Thymus (tissue), 11 donors: ENCODE measurements at regions not wholly inside any gene's neighbourhood (a gene's known extent, or its start where the extent isn't known, plus 50 kb on each side); places are given as distances from the start of the nearest gene placed in this dataset.

ENCODE experiments used
- DNase-seq, 9 donors: peaks; one replicate each; pipeline ENCODE4 v3.0.0-alpha.2; 2013; ENCODE audit warnings: low spot score in 9 of 9, low read depth in 6 of 9, missing footprints in 1 of 9
- H3K27ac ChIP-seq, 2 donors: one replicate each; pipeline ENCODE4 v1.5.1; 2013; ENCODE audit warnings: control low read depth in 1 of 2, low read depth in 1 of 2, low read length in 1 of 2, mild to moderate bottlenecking in 1 of 2, moderate library complexity in 1 of 2
- H3K27me3 ChIP-seq, 2 donors: one replicate each; pipeline ENCODE4 v1.5.1; 2013; ENCODE audit warnings: low read length in 1 of 2; ENCODE audit not compliant: control insufficient read depth in 2 of 2, insufficient read depth in 1 of 2
- H3K36me3 ChIP-seq, 2 donors: one replicate each; pipeline ENCODE4 v1.5.1; 2013; ENCODE audit warnings: low read length in 1 of 2, mild to moderate bottlenecking in 1 of 2, moderate library complexity in 1 of 2; ENCODE audit not compliant: control insufficient read depth in 2 of 2, insufficient read depth in 2 of 2
- H3K4me1 ChIP-seq, 2 donors: one replicate each; pipeline ENCODE4 v1.5.1; 2013; ENCODE audit warnings: low read length in 2 of 2; ENCODE audit not compliant: control insufficient read depth in 2 of 2, insufficient read depth in 2 of 2
- H3K4me3 ChIP-seq, 2 donors: one replicate each; pipeline ENCODE4 v1.5.1; 2013; ENCODE audit warnings: low read length in 2 of 2, control low read depth in 1 of 2, mild to moderate bottlenecking in 1 of 2
- H3K9me3 ChIP-seq, 2 donors: one replicate each; pipeline ENCODE4 v1.5.1; 2013; ENCODE audit warnings: low read length in 1 of 2, mild to moderate bottlenecking in 1 of 2; ENCODE audit not compliant: control insufficient read depth in 2 of 2, insufficient read depth in 1 of 2
- WGBS: extraction: QIAGEN DNeasy Blood & Tissue Kit; methylation state at CpG from one replicate; pipeline ENCODE4 v1.1.7; 2013; 5-methylcytosine and 5-hydroxymethylcytosine counted together
- donor health status: healthy.

GRCh38 chr5:19044931-19045695, 942.9 kb downstream of the CDH18 start:
- Histone ChIP-seq H3K27me3 (no peaks in the 10 kb centered on the region), H3K36me3 (no peaks in the 10 kb centered on the region), H3K9me3 (peaks cover 0 to 12% of the 10 kb centered on the region in 2 donors), H3K4me3 (no peak overlapping the region), H3K4me1 (no peaks in the 10 kb centered on the region), H3K27ac (no peak overlapping the region)
- WGBS = 84% methylated on average over 7 of the region's 7 CpGs
- no peak for DNase-seq

DNA sequence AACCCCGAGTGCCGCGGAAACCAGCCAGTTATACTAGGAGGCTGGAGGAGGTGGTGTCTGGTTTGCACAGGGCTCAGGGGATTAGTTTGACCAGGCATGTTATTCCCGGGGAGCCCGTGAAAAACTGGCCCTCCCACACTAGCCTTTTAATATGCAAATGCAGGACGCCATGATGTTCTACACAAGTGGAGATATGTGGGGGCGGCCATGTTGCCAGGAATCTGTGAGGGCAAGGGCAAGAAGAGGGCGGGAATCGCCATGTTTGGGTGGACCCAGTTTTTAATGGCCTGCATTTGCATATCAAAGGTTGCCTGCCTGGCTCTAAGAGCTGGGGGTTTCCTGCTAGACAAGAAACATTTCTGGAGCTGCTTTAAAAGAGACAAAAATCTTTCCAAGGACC, 940.7 kb downstream of the CDH18 start:
- no peak for DNase-seq
- H3K36me3 ChIP-seq = no peaks in the 10 kb centered on the region
- H3K27ac ChIP-seq = no peak overlapping the region
- 96% methylated on average over 9 of the region's 9 CpGs for WGBS
- H3K4me1 ChIP-seq = no peaks in the 10 kb centered on the region
- no peak overlapping the region for H3K4me3 ChIP-seq
- H3K27me3 ChIP-seq = no peaks in the 10 kb centered on the region
- peaks cover 0 to 12% of the 10 kb centered on the region in 2 donors for H3K9me3 ChIP-seq

- 74% methylated on average over 3 of the region's 3 CpGs for WGBS
- DNase-seq = no peak
- Histone ChIP-seq H3K36me3 (no peaks in the 10 kb centered on the region), H3K27ac (no peak overlapping the region), H3K4me1 (no peaks in the 10 kb centered on the region), H3K9me3 (peaks cover 0 to 12% of the 10 kb centered on the region in 2 donors), H3K4me3 (no peak overlapping the region), H3K27me3 (no peaks in the 10 kb centered on the region)
Observed at GRCh38 chr5:19048726-19049125, 939.3 kb downstream of the CDH18 start.

DNA sequence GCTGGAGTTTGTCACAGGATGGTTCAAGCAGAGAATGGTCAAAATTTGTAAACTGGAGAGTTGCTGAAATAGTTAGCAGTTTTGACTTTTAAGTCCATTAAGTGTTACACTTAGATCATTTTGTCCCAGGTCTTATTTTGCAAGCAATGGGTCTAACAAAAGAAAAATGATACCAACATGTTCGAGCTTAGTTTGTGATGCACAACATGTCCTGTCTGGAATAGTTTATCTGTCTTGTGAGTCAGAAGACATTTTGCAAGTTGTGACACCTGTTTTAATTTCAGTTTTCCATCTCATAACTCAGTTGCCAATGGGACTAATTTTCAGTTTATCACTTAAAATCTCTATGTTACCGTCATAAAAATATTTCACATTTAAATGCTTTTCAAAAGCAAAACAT, 929.8 kb downstream of the CDH18 start:
- Histone ChIP-seq H3K4me1 (no peaks in the 10 kb centered on the region), H3K9me3 (peaks cover 0 to 8% of the 10 kb centered on the region in 2 donors), H3K36me3 (no peaks in the 10 kb centered on the region), H3K4me3 (no peak overlapping the region), H3K27ac (no peak overlapping the region), H3K27me3 (no peaks in the 10 kb centered on the region)
- DNase-seq = no peak
- 94% methylated on average over 2 of the region's 2 CpGs for WGBS

DNA sequence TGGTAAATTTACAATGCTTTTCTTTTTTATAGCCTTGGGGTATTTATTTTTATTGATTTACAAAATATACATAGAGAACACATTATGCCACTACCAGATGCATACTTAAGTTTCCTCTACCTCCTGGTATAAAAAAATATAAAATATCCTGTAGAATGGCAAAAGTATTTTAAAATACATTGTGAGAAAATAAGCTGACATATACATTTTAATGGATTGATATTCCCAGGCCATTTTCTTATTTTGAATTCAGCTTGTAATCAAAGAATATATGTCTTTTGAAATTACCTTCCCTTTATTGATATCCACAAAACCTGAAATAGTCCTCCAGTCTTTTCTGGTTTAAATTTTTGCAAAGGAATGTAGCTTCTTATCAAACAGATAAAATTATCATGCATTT, 923.9 kb downstream of the CDH18 start:
- peaks cover 0 to 3% of the 10 kb centered on the region in 2 donors for H3K9me3 ChIP-seq
- H3K4me3 ChIP-seq = no peak overlapping the region
- H3K27me3 ChIP-seq = no peaks in the 10 kb centered on the region
- DNase-seq = no peak
- H3K36me3 ChIP-seq = no peaks in the 10 kb centered on the region
- H3K4me1 ChIP-seq = no peaks in the 10 kb centered on the region
- H3K27ac ChIP-seq = no peak overlapping the region

DNA sequence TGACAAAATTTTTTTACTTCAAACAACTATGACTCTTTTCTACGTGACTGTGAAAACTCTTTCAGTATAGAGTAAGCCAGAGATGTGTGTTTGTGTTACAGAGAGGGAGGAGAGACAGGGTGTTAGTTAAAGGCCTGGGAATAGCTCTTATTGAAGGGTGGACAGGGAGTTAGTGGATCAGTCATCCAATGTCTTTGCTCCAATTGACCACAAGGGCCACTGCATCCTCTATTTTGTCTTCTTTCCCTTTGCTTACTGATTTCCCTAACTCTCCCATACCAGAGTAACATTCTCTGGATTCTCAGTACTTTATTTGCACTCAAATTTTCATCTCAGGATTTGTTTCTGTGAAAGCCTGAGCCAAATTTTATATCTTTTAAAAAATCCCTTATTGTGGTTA, 920.3 kb downstream of the CDH18 start:
- Histone ChIP-seq H3K27me3 (no peaks in the 10 kb centered on the region), H3K27ac (no peak overlapping the region), H3K4me3 (no peak overlapping the region), H3K9me3 (no peaks in the 10 kb centered on the region), H3K4me1 (no peaks in the 10 kb centered on the region), H3K36me3 (no peaks in the 10 kb centered on the region)
- WGBS = 97% methylated on average over 1 of the region's 1 CpG
- no peak for DNase-seq

- DNase-seq = no peak
- Histone ChIP-seq H3K36me3 (no peaks in the 10 kb centered on the region), H3K4me3 (no peak overlapping the region), H3K9me3 (no peaks in the 10 kb centered on the region), H3K27me3 (no peaks in the 10 kb centered on the region), H3K27ac (no peak overlapping the region), H3K4me1 (no peaks in the 10 kb centered on the region)
Observed at GRCh38 chr5:19098434-19098833, 889.6 kb downstream of the CDH18 start.

- no peaks in the 10 kb centered on the region for H3K36me3 ChIP-seq
- H3K27me3 ChIP-seq = no peaks in the 10 kb centered on the region
- no peak for DNase-seq
- no peak overlapping the region for H3K4me3 ChIP-seq
- no peaks in the 10 kb centered on the region for H3K4me1 ChIP-seq
- WGBS = 88% methylated on average over 1 of the region's 1 CpG
- H3K9me3 ChIP-seq = no peaks in the 10 kb centered on the region
- no peak overlapping the region for H3K27ac ChIP-seq
Observed at GRCh38 chr5:19099195-19099594, 888.8 kb downstream of the CDH18 start.

DNA sequence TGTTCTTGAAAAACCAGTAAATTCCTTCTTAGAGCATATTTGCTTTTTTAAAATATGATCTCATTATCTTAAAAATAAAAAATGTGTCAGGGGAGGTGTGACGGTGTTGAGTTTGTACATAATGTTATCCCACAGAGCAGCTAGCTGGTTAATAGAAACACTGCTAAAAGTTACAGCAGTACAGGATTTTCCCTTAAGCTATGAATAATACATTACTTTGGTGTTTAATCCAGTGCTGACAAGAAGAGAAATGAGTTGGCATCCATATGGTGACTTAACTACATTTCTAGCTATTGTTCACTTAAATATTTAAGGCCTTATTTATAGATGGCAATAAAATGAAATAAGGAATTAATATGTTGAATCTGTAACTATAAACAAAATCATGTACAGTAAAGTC, 883.1 kb downstream of the CDH18 start:
- Histone ChIP-seq H3K27me3 (no peaks in the 10 kb centered on the region), H3K9me3 (no peaks in the 10 kb centered on the region), H3K4me3 (no peak overlapping the region), H3K27ac (no peak overlapping the region), H3K4me1 (no peaks in the 10 kb centered on the region), H3K36me3 (no peaks in the 10 kb centered on the region)
- 100% methylated on average over 1 of the region's 1 CpG for WGBS
- no peak for DNase-seq
